A204.1 (cell line): ENCODE measurements at regions not wholly inside any gene's neighbourhood (a gene's known extent, or its start where the extent isn't known, plus 50 kb on each side); places are given as distances from the start of the nearest gene placed in this dataset.
"Not testable (repeated sequence)": the region's sequence is repeated elsewhere in the genome, so short reads cannot be mapped to it uniquely, and the experiment has no call there.

Experiments used
- FAIRE-seq: peaks from 2 replicates; lab custom pipeline; 2012; peaks lifted over from hg19 to GRCh38; lab: Jason Lieb, UNC

DNA sequence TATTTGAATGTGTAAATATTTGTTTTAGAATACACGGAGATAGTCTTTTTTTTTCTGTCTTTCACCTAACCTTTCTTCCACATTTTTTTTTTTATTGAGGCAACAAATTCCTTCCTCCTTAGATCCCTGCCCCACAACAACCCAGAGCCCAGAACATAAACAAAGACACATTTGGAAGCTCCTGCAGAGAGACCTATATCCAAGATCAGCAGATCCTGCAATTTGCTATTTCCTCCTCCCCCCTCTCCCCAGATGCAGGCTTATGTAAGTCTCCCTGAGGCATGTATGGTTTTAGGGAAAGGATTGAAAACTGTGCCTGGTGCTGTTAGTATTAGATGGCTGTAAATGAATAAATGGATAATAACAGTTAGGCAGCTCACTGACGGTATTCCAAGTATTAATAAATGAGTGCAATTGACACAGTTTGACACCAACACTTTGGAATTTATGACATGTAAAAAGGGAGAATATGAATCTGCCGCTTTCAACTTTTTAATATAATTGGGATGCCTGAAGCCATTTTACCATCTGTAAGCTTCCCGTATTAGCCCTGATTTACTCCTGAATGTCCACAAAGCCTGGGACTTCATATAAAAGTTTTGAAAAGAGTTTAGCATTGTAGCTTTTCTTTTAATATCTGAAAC is 608.3 kb upstream of the CITED2 start:
- FAIRE-seq = no peak

DNA sequence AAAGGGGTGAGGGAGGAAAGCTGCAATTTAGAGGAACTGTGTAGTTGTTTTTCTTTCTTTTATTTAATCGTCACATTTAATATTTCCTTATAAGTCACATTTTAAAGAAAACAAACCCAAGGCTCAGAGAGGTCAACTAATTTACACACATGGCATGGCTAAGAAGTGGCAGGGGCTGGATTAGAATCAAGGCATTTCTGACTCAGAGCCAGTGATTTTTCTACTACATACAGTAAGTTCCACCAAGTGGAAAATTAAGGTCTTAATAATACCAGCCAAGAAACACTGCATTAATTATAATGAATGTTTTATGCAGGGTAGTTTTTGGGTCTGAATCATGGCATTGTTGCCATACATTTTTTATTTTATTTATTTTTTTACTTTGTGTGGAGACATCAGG is 607.7 kb upstream of the CITED2 start:
- no peak for FAIRE-seq

DNA sequence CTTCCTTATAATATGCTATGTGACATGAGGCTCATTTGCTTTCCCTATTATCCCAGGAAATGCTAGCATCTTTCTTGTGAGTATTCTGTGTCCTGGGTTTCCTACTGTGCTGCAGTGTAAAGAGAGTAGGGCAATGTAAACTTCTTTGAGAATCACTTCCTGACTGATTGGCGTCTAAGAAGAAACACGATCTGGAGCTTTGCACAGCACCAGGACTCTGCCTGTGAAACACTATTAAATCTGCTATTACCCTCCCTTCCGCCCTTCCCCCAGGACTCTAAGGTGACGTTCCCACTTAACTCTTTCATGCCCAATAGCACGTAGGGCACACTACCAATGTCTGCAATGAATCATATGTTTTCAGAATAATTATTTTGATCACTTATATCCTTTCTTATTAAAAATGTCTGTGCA is 607.3 kb upstream of the CITED2 start:
- FAIRE-seq = no peak

- FAIRE-seq = no peak
These were observed 606.7 kb upstream of the CITED2 start for GRCh38 chr6:139981066-139981624.

DNA sequence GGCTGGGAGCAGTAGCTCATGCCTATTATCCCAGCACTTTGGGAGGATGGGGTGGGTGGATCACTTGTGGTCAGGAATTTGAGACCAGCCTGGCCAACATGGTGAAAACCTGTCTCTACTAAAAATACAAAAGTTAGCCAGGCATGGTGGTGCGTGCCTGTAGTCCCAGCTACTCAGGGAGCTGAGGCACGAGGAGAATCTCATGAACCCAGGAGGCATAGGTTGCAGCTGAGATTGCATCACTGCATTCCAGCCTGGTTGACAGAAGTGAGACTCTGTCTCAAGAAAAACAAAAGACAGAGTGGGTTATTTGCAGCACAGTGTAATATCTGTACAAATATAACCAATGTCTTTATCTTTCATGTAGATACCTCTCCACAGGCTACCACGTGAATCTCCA is 606.2 kb upstream of the CITED2 start:
- not testable (repeated sequence) for FAIRE-seq

- no peak for FAIRE-seq
These were observed 604.7 kb upstream of the CITED2 start for GRCh38 chr6:139979021-139979725.

DNA sequence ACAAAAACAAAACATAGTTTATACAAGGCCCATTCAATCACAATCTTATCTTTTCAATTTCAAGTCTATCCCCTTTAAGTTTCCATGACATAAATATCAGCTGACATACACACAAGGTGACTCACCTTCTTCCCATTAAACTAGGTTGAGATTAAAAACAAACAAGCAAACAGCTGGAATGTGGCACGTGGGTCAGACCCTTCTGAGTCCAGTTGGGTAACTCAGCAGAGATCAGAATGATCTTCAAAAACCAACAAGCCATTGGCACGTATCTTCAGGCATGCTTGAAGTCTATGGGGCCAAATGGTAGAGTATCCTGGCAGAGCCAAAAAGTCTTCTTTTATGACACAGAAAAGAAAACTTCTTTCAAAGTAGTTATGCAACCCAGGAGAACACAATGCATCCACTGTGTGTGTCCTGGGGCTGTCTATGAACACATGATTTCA is 603.5 kb upstream of the CITED2 start:
- FAIRE-seq = no peak

- no peak for FAIRE-seq
These were observed 599.4 kb upstream of the CITED2 start for GRCh38 chr6:139973669-139974344.

DNA sequence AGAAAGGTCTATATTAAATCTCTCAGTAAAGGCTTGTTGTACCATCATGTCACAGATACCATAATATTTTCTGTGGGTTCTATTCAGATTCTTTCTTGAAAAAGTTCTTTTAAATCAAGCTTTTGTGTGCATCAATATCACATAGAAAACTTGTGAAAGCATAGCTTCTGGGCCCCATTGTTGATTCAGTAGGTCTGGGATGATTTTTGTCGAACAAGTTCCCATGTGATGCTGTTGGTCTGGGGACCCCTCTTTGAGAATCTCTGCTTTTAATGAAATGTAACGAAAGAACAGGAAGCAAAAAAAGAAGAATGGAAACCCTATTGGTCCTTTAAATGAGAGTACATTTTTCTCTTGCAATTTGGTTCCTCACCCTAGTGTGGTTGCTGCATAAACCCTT is 597.7 kb upstream of the CITED2 start:
- FAIRE-seq = no peak

DNA sequence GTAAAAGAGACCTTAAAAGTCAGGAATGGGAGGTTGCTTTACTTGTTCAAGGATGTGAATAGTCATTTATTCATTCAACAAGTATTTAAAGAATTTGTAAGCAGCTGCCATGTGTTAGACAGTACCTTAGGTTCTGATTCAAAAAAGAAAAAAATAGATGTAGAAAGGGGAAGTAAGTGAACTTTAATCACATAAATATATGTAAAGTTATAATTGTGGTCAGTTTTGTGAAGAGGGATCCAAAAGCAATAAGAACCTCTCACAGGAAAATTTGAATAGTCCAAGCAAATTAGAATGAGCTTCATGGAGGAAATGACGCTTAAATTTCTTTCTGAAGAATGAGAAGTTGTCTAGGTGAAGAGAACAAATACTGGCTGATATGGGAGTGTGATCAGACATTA is 596.1 kb upstream of the CITED2 start:
- FAIRE-seq = no peak

DNA sequence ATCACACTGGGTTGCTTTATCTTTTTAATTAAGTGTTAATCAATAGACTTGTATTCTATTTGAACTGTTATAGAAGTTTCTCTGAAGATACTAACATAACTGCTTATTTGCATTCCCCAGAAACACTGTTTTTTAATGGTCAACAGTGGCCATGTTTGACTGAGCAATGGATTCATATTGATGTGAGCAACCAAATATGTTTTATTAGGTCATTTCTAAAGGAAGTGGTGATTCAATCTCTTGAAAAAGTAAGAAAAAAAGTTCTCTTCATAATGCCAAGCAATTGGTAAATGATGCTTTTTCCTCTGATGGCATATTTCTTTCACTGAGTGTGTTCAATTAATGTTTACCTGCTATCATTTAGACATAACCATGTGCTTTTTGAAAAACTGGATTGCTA is 593.0 kb upstream of the CITED2 start:
- FAIRE-seq = no peak

DNA sequence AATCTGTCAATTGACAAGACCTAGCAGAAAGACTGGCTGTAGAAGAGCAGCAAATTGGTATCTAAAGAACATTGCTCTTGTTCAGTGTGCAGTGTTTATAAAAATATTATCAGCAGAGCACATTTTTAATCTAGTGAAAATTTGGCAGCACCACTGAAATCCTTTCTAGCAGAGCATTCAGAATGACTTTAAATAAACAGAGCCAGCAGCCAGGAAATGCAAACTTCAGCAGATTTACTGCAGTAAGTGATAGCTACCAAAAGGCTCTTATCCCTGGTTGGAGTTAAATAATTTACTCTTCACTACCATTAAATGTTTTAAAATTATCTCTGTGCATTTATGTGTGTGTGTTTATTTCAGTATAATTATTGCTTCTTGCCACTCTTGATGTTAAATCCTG is 590.9 kb upstream of the CITED2 start:
- FAIRE-seq = no peak

- FAIRE-seq = no peak
These were observed 590.3 kb upstream of the CITED2 start for GRCh38 chr6:139964737-139965136.

DNA sequence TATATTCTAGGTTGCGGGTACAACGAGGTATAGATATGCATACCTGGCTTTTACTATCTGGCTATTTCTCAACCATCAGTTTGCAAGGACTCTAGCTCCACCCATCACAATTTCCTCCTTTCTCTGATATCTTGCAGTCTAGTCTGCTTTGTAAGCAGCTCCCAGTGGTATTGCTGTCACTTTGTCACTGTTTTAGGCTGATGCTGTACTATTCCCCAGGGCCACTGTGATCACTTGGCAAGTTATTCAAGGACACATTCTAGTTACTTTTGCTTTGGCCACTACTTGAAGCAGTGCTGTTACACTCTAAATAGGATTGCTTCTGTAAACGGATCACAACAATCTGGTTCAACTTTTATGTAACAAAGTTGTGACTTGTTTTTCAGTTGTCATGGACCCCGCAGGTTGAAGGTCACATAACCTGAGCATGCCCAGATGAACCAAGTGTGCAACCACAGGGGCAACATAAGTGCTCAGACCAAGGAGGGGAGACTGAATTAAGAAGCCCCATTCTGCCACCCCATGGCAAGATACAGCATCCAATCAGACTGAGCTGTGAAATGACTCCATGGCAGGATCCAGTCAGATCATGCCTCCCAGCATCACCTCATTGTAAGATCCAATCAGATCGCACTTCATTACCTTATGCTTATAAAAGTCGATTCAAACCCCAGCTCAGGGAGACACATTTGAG is 588.4 kb upstream of the CITED2 start:
- FAIRE-seq = no peak

GRCh38 chr6:139961190-139961589 is 586.7 kb upstream of the CITED2 start:
- FAIRE-seq = no peak

DNA sequence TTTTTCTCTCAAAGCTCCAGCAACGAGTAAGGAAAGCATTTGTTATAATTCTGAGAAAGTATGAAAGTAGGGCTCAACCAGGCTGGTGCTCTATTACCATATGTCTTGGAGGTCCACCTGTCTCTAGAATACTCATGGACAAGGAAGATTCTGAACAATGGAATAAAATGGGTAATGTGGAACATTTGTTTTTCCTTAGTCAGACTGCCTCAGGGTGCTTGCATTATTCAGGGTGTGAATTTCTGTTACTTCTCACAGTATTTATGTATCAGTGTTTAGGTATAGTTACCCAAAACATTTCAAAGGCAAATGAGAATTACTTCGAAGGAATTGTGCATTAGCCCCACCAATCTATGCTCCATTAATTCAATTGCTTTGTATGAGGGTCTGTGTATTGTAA is 586.2 kb upstream of the CITED2 start:
- FAIRE-seq = no peak

DNA sequence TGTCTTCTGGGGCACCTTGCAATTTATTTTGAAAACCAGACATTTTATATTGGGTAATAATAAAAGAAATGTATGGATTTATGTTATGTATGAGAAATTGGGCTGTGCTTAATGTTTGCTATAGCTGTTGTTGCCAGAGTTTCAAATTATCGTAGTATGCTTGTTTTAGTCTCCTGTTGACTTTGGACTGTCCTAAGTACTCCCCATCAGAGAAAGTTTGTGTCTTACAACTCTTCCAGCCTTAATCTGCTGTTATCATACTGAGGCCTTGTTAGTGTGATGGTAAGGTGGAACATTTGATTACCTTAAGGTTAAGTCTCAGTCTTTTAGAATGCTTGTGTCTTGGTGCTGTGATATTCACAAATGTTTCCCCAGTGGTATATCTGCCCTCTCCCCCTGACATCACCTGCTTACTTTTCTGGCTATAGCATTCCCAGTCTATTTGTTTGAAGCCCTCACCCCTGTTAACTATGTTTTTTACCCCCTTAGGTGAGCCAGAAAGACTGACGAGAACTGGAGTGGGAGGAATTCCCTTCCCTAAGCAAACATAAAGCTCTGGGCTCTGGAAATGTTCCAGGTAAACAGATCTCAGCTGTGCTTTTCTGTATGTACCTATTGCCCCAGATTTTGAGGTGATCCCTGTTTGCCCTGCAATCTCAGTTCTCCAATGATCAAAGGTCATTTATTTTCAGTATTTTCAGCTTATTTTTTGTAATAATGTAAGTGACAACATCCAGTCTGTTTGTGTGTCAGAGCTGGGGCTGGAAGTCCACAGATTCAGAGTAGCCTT is 581.1 kb upstream of the CITED2 start:
- no peak for FAIRE-seq

DNA sequence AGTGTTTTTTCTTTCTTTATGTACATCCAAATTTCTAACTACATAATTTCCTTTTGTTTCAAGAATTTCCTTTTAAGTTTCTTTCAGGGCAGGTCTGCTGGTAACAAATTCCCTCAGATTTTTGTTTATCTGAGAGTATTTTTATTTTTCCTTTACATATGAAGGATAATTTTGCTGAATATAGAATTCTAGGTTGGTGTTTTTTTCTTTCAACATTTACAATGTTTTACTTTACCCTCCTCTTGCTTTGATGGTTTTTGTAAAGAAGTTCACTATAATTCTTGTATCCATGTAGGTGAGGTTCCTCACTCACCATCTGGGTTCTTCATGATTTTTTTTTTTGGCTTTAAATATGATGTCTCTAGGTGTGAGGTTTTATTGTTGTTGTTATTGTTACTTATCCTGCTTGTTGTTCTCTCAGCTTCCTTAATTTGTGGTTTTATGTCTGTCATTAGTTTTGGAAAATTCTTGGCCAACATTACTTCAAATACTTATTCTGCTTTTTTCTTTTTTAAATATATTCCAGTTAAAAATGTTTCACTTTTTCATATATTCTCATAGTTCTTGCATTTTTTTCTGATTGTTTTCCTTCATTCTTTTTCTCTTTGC is 580.1 kb upstream of the CITED2 start:
- no peak for FAIRE-seq

DNA sequence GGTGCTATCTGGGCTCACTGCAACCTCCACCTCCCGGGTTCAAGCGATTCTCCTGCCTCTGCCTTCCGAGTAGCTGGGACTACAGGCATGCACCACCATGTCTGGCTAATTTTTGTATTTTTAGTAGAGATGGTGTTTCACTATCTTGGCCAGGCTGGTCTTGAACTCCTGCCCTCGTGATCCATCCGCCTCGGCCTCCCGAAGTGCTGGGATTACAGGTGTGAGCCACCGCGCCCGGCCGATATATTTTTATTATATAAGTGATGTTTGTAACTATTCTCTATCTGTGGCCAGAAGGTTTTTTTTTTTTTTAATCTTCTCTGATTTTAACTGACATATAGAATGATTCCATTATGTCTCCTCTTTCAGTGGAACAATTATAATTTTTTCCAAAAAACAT is 579.3 kb upstream of the CITED2 start:
- not testable (repeated sequence) for FAIRE-seq

DNA sequence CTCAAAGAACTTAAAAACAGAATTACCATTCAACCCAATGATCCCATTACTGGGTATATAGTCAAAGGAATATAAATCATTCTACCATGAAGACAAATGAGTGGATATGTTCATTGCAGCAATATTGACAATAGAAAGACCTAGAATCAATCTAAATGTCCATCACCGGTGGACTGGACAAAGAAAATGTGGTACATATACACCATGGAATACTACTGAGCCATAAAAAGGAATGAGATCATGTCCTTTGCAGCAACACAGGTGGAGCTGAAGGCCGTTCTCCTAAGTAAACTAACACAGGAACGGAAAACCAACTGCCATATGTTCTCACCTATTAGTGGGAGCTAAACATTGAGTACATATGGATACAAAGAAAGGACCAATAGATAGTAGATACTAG is 576.7 kb upstream of the CITED2 start:
- no peak for FAIRE-seq

GRCh38 chr6:139944976-139945375 is 570.5 kb upstream of the CITED2 start:
- FAIRE-seq = no peak
